Coronary artery (tissue), 2 donors: ENCODE measurements at regions not wholly inside any gene's neighbourhood (a gene's known extent, or its start where the extent isn't known, plus 50 kb on each side); places are given as distances from the start of the nearest gene placed in this dataset.

Experiments used
- DNase-seq: peaks from one replicate; pipeline ENCODE4 v3.0.0-alpha.2; 2017; ENCODE audit warnings: low spot score
- H3K27ac ChIP-seq, 2 donors: fragments of 200-600 bp; sonication (generic); one replicate each; pipeline ENCODE4 v1.5.1; 2016 to 2019
- H3K4me3 ChIP-seq: fragments of 200-600 bp; sonication (generic); 2 replicates; pipeline ENCODE4 v1.5.1; 2016; ENCODE audit warnings: mild to moderate bottlenecking, moderate library complexity
- TF ChIP-seq, protein P1 (sequence below): fragments of 200-600 bp; sonication (generic); IDR thresholded peaks from one replicate; pipeline ENCODE4 v1.5.1; 2019; ENCODE audit warnings: antibody characterized with exemption

DNA sequence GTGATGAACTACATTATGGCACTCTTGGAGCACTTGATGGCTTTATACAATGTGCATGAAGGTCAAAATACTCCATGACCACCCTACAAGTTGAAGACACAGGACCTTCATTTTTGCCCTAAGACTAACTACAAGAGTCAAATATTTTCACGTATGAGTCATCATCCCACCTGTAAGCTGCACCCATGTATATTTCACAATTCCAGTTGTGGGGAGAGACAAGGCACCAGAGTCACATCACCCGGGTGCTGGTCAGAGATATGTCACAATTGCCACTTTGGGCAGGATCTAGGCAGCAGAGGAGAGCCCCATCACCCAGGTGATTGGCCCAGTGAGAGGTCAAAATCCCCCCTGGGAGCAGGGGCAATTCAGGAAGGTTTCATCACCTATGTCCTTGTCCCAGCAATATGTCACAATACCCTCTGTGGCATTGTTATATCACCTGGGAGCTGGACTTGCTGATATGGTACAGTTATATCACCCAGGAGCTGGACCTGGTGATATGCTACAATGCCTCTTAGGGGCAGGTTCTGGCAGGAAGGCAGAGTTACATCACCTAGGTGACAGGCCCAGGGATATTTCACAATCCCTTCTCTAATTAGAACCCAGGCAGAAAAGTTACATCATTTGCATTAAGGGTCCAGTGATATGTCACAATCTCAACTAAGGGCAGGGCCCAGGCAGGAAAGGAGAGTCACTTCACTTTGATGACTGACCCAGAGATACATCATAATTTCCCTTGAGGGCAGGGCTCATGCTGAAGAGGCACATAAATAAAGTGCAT is 1839.2 kb downstream of the TP53TG3F start:
- no peak overlapping the region for H3K4me3 ChIP-seq
- TF ChIP-seq, protein P1, sequence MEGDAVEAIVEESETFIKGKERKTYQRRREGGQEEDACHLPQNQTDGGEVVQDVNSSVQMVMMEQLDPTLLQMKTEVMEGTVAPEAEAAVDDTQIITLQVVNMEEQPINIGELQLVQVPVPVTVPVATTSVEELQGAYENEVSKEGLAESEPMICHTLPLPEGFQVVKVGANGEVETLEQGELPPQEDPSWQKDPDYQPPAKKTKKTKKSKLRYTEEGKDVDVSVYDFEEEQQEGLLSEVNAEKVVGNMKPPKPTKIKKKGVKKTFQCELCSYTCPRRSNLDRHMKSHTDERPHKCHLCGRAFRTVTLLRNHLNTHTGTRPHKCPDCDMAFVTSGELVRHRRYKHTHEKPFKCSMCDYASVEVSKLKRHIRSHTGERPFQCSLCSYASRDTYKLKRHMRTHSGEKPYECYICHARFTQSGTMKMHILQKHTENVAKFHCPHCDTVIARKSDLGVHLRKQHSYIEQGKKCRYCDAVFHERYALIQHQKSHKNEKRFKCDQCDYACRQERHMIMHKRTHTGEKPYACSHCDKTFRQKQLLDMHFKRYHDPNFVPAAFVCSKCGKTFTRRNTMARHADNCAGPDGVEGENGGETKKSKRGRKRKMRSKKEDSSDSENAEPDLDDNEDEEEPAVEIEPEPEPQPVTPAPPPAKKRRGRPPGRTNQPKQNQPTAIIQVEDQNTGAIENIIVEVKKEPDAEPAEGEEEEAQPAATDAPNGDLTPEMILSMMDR, result no peak
- no peak overlapping the region for H3K27ac ChIP-seq
- no peak for DNase-seq

DNA sequence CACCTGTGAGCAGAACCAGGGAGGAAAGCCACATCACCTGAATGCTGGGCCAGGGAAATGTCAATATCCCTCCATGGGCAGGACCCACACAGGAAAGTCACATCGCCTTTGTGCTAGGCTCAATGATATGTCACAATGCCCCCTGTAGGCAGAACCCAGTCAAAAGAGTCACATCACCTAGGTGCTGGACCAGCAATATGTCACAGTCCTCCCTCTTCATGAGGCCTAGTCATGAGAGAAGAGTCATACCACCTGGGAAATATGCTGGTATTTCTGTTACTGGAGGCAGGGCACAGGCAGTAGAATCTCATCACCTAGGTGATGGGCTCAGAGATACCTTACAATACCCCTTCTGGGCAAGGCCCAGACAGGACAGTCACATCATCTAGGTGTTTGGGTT is 1843.4 kb downstream of the TP53TG3F start:
- no peak overlapping the region for H3K4me3 ChIP-seq
- TF ChIP-seq, protein P1, result no peak
- H3K27ac ChIP-seq, result no peak overlapping the region
- DNase-seq, result no peak

DNA sequence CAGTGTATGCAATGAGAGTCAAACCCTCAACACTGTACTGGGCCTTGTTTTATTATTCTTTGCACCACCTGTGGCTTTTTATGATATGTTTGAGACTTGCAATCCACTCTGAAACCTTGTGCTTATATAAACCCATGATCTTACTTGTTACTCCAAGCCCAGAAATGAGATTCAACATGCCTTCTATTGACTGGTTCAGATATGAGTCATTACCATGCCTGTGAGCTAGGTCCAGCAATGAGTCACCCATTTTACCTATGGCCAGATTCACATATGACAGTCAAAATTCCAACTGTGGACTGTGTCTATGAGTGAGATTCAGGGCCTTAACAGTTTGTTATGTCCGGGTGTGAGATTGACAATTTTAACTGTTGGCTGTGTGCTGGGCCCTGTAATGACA is 1846.1 kb downstream of the TP53TG3F start:
- Histone ChIP-seq H3K4me3 (no peak overlapping the region), H3K27ac (no peak overlapping the region)
- no peak for DNase-seq
- TF ChIP-seq, protein P1, result no peak

DNA sequence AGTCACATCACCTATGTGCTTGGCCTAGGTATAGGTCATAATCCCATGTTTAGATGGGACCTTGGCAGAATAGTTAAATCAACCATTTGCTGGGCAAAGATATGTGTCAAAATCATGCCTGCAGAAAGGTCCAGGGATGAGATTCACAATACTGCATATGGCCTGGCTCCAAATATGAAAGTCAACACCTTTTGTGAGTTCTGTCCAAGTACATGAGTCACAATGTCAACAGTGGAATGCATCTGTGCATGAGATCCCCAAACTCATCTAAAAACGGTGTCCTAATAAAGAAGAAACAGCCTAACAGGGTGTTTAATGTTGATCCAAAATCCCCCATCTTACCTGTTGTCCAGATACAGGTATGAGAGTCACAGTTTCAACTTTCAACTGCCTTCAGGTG is 1847.5 kb downstream of the TP53TG3F start:
- no peak overlapping the region for H3K4me3 ChIP-seq
- TF ChIP-seq, protein P1, result no peak
- DNase-seq, result no peak
- no peak overlapping the region for H3K27ac ChIP-seq

DNA sequence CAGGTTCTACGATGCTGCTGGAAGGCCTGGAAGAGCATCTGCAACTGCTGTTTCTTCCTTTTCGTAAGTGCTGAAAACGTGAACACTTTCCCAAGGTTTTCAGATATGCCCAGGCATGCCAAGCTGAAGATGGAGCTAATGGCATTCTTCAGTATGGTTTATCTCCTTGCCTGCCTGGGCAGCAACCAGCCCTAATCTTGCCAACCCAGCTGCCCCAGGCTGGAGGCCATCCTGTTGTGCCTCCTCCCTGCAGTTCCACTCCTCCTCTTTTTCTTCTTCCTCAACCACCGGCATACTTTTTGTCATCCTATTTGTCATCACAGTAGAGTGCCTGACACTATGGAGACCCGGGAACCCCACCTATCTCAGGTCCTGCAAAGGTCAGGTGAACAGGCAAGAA is 1849.3 kb downstream of the TP53TG3F start:
- TF ChIP-seq, protein P1, result no peak
- H3K27ac ChIP-seq, result no peak overlapping the region
- H3K4me3 ChIP-seq, result no peak overlapping the region
- DNase-seq, result no peak

DNA sequence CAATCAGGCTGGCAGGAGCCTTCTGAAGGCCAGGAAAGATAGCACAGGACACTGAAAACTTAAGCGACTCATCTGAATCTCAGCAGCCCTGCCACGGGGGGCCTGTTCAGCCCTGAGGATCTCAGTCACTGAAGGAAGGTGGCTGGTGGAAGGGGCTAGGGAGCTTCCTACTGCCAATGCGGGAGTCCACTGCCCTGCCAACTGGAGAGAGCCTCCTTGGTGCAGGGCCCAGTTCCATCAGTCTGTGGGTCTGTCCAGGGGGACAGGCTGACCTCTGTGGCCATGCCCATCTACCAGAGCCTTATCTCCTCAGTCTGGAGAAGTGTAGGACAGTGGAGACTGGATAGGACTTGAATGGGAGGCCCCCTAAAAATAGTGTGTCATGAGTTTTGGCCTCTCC is 1851.6 kb downstream of the TP53TG3F start:
- DNase-seq, result no peak
- Histone ChIP-seq H3K27ac (no peak overlapping the region), H3K4me3 (no peak overlapping the region)
- TF ChIP-seq, protein P1, result no peak

DNA sequence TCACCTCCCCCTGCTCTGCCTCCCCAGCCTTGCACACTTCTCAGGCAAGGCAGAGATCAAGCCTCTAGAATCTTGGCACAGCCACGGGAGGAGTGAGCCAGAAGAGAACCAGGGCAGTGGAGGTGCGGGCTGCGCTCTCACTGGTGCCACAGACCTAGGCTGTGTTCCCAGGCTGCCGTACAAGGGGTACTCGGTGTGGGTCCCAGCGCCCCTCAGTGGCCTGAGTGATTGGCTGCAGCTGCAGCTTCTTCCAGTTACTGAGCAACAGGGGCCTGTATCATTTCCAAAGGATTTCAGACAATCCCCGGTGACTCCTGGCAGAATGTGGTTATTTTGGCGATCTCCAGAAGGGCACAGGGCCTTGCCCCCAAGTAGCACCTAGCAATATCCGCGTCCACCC is 1852.1 kb downstream of the TP53TG3F start:
- no peak overlapping the region for H3K4me3 ChIP-seq
- DNase-seq, result no peak
- TF ChIP-seq, protein P1, result no peak
- H3K27ac ChIP-seq, result no peak overlapping the region
